DMS114 treated with DMSO at 0.1 percent for 48 hours (cell line): ENCODE measurements at regions not wholly inside any gene's neighbourhood (a gene's known extent, or its start where the extent isn't known, plus 50 kb on each side); places are given as distances from the start of the nearest gene placed in this dataset.

Source experiments
- DNase-seq: peaks from one replicate; lab custom pipeline; 2025; ENCODE audit not compliant: unreplicated experiment; lab: John Stamatoyannopoulos, UW

DNA sequence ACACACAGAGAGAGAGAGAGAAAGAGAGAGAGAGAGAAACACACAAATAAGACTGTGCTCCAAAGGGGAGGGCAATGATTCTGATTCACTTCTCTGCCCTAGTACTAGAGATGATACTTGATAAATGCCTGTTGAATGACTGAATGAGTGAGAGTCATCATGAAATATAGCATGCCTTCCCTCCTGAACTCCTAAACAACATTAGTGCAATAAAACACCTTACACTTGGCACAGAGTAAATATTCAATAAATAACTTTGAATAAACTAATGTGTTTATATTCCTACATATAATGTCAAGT, 511.2 kb upstream of the RAG2 start:
- no peak for DNase-seq

DNA sequence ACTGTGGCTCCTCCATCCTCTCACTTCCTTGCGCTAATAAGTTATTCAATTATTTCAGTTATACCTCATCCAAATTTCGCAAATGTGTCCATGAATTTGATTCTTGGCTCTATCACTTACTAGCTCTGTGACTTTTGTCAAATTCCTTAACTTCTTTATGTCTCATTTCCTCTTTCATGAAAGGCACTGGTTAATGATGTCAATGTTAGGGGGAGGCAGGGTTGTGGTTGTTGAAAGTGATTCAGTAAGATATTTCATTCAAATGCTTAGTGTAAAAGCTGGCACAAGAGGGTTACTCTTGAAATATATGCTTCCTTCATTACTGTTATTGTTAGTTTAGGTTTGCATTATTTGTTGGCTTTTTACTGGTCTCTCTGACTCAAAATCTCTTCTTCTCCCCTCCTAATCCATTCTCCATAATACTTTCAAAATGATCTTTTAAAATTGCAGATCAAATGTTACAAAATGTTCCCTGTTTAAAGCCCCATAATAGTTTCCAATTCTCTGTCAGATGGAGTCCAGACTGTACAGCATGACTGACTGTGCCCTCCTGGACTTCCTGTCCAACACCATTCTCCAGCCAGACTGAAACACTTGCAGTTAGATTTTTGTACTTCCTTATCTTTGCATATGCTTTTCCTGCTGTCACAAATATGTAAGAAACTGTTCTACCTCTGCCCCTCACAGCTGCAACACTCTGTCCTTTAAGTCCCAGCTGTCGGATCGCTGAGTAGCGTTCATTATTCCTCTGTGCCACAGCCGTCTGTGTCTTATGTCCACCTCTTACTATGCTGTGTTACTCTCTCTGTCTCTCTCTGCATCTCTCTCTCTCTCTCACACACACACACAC, 510.6 kb upstream of the RAG2 start:
- no peak for DNase-seq

DNA sequence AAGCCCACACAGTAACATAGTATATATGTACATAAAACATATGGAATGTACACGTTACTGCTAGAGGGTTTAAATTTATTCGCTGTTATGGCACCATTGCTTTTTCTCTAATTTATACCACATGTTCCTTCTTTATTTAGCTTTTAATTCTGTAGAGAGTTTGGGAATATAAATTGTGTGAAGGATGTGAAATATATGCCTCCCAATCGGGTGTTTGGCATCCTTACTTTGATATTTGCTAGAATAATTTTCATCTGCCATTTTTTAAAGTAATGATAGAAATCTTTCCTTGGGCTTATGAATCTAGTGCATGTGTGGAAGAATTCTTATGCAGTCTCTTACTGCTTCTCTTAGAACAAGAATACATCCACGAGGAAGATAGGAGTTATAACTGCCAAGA, 509.8 kb upstream of the RAG2 start:
- no peak for DNase-seq

DNA sequence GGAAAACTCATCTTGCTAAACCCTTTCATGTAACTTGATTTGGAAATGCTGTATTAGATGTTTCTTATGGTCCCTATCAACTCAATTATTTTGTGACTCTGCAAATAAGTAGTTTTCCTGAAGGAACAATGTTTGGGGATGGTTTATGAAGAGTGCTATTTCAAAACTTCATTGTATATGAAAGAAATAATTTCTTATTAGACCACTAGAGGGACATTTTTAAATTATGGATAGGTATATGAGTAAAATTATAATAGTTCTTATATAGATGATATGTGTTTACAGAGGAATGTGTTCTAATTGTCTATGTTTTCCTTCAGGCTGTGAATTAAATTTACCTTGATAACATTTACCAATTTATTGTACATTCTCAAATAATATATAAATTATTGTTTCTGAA, 509.4 kb upstream of the RAG2 start:
- no peak for DNase-seq

DNA sequence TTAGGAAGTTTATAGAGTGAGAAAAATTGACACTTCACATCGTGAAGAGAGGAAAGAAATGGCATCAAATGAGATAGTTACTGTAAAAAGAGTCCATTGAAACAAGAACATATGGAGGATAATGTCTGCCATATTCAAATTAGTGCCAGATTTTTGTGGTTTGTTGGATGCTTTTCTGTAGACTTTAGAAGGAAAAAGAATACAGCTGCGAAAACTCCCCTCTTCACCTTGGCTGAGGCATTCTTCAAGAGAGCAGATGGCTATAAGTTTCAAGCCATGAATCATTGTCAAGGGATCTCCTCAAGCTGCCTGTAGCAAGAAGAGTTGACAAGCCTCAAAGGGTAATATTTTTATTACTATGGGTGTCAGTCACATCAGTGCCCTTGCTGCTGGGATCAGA, 507.4 kb upstream of the RAG2 start:
- no peak for DNase-seq

DNA sequence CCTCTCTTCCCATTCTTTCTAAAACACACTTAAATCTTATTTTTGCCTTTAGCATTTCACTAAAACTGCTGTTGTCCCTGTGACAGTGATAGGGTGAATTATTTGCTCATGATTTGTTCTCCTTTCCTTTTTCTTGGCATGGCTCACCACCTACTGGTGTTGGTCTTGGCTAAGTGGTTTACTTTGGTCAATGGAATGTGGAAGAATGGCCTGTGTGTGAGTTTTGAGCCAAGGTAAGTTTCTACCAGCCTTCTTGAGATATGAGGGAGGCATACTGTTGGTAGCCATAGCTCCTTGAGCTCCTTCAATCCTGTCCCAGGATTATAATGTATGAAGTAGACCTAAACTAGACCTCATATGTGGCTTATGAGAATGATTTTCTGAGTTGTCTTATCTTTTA, 506.3 kb upstream of the RAG2 start:
- no peak for DNase-seq

DNA sequence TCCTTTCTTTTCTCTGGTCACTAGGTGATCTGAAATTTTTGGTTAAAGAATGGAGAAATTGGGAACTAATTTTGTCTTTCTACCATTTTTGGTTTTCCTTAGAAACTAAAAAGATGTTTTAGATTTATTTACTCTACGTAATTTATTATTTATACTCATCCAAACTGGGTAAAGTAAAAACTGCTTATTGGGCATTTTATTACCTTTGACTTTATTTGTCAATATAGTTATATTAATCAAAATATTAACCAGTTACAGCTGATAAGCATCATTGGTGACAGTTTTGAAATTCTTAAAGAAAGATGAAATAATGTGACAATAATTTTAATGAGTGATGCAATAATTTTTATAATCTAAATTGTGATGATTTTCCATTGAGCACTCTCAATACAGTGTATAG, 502.0 kb upstream of the RAG2 start:
- no peak for DNase-seq

DNA sequence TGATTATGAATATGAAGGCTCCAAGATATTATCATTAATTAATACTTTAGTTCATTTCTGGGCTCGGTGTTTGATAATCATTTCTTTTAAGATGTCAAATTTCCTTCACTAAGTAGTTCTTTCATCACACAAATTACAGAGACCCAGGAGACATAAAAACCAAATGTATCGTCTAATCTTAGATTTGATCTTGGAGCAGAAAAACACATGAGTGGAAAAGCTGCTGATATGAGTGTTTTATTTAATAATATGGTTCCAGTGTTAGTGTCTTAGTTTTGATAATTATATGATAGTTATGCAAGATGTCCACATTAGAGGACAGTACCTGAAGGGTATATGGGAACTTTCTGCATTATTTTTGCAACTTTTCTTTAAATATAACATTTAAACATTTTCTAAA, 494.5 kb upstream of the RAG2 start:
- DNase-seq: no peak

DNA sequence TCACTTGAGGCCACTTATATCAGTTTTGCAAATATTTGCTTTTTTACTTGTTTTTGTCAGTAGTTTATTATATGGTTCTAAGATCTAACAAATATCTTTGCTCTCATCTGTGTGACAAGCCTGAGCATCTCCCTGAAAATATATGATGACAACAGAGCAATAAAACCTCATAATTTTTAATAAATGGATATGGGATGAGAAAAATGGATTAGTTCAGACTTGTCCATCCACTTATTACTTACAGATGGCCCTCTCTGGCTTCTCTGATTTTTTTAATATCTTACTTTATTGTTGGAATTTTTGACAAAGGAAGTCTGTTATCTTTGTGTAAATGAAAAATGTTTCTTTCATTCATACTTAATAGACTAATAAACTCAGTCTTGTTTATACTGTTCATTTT, 491.4 kb upstream of the RAG2 start:
- DNase-seq: no peak

DNA sequence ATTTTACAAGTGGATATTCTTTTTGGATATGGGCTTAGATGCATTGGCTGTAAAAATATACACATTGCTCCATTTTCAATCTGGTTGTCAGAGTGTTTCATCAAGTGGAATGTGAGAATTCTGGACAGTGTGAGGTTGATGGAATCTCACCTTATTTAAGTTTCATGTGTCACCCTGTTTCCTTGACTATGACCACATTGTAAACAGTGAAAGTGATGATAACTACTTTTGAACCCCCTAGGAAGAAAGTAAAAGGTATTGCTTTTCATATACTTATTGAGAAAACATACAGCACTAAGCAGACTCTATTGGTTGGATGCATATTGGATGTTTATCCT, 490.5 kb upstream of the RAG2 start:
- DNase-seq: no peak

DNA sequence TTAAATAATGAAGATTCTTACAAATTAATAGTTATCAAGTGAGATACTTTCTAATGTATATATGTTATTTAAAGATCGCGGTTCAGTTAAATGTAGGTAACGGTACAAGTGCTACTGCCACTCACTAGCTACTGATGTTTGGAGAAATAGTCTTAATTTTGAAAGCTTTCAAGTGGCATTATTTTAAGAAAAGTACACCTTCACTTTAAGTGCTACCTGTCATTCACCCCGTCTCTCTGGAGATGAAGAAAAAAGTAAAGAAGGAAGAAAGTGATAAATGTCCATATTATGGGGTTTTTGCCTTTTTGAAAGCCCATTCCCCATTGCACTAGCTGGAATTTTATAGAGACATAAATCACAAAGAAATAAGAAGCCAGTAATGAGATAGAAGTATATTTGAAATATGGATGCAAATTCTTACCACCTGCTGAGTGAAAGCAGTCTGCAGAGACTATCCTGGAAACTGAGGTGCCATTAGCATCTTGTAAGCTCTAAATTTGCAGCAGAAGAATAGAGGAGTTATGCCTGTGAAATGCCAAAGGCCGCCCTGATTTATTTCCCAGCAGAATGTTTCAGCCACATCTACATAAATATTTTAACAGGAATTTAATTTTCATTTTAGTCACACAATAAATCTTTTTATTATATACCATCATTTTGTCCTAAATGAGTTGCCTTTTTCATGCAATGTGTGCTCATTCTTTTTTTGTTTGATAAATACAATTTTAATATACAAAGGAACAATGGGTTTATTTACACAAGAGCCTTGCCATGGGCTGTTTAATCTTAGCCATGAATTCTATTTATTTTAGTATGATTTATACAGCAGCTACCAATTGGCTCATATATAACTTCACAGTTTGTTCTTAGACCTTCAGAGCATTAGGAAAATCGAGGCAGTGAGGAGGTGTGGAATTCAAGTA, 489.9 kb upstream of the RAG2 start:
- DNase-seq: no peak

DNA sequence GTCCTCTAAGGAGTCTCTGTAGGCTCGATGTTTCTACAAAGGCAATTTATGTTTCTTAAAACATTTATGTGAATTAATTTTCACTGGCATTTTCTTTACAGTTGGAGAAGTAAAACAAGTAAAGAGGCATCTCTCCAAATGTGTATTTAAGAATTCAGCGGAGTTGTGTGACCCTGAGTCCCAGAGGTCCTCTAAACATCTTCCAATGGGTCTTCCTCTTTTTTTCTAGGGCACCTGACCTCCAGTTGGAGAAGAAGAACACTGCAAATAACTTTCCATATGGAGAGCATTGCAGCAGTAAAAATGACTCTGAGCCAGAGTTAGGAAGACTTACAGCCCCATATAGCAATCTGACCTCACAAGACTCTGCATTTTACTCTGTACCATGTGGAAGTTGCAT, 480.5 kb upstream of the RAG2 start:
- DNase-seq: no peak

DNA sequence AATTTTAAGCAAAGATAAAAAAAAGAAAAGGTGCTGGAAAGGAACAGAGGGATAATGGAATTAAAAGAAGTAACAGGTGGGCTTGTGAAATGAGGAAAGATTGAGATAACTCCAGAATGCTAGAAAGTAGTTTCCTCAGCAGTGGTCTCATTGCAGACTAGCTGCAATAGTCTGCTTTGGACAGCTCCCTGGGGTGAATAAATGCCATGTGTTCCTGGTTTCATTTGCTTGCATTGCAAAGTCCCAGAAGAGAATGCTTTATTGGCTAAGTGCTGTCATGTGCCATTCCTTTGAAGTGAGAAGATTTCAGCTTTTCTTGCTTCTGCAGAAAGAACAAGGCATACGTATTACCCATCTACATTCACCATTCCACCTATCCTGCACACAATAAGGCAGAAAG, 478.8 kb upstream of the RAG2 start:
- DNase-seq: no peak

DNA sequence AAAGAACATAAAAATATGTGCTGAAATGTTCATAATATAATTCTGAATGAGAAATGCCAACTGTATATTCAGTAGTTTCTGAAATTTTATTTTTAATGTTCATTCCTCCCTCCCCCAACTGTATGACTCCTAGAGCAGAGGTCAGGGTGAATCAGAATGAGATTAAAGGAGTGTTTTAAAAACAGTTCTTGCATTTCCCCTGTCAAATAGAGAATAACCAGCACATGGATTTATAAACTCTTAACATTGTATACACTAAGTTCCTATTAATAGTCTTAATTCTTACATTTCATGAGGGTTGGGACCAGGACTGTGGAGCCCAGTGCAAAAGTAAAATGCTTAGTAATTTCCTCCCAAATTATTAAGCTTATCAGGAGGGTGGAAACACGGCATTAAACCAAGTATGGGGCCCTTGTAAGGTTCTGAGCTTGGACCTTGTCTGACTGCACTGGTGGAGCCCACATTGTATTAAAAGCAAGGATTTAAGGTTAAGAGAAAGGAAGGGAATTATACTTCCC, 474.6 kb upstream of the RAG2 start:
- DNase-seq: no peak

DNA sequence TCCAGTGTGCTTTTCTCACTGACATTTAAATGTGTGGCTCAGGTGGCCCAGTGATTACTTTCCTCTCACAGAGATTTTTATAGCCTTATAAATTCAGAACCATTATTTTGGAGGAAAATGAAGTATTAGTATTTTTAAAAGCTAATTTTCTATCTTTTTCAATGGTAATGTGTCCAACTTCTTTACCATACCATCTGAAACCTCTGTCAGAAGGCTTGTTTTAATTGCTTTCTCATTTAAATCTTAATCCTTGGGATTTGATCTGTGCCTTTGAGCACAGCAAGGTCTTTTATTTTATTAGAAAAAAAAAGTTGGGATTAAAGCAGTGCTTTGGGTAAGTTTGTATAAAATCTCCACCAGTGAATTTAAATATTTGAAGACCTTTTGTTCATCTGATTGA, 452.3 kb upstream of the RAG2 start:
- no peak for DNase-seq

DNA sequence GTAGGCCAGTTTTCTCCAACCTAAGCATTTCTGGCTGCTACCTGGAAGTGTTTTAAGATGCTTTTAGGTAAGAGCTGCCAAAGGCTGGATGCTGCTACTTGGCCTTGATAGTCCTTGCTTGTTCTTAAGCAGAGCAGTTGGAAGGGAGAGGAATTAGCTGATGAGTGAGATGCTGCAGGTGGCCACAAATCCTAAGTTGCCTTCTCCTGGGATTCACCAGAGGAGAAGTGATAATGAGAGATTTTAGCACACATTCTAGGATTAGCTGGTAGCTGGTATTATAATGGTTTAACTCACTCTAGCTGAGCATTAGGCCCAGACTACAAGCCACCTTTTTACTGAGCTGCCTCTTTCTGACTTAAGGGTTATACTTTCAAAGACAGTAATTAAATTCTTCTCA, 442.9 kb upstream of the RAG2 start:
- DNase-seq: no peak

DNA sequence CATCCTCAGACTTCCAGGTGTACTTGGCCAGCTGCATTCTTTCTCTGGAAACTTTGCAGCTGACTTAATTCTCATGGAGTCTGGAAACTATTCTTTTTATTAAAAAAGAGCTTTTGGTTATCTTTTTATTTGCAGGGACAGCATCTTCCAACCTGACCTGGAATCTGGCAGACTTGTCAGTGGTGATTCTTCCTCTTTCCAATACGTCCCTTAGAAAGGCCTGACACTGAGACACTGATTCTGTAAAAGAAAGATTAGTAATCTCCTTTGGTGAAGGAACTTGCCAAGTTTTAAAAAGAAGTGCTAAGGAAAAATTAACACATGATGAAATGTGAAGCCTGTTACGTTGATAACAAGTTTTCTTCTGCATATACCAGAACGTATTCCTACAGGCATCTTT, 440.9 kb upstream of the RAG2 start:
- DNase-seq: no peak

DNA sequence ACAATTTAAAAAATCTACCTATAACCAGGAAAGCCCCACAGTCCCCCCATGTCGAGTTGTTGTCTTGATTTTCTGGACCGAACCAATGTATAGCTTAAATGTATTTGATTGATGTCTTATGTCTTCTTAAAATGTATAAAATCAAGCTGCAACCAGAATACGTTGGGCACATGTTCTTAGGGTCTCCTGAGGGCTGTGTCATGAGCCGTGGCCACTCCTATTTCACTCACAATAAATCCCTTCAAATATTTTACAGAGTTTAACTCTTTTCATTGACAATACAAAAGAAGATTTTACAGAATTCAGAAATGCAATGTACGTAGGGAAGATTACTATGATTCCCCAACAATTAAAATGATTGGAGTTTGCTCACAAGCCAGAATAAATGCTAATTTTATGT, 428.7 kb upstream of the RAG2 start:
- no peak for DNase-seq

DNA sequence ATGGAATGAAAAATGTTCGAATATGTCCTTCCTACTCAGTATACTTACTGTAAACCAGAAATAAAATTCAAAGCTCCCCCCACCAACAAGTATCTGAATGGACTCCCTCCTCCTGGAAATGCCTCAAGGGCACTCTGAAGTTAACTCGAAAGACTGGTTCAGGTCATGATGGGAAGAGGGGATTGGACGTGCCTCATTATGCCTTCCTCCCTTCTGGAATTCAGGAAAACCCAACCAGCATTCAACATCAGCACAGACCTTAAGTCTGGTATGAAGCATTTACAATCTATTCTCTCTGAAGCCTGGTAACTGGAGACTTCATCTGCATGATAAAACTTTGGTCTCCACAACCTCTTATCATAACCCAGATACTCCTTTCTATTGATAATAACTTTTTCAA, 428.3 kb upstream of the RAG2 start:
- no peak for DNase-seq

DNA sequence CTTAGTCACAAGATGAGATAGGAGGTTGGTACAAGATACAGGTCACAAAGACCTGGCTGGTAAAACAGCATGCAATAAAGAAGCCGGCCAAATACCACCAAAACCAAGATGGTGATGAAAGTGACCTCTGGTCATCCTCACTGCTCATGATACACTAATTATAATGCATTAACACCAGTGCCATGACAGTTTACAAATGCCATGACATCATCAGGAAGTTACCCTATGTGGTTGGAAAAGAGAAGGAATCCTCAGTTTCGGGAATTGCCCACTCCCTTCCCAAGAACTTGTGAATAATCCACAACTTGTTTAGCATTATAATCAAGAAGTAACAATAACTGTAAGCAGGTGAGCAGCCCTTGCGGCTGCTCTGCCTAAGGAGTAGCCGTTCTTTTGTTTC, 408.5 kb upstream of the RAG2 start:
- DNase-seq: no peak

DNA sequence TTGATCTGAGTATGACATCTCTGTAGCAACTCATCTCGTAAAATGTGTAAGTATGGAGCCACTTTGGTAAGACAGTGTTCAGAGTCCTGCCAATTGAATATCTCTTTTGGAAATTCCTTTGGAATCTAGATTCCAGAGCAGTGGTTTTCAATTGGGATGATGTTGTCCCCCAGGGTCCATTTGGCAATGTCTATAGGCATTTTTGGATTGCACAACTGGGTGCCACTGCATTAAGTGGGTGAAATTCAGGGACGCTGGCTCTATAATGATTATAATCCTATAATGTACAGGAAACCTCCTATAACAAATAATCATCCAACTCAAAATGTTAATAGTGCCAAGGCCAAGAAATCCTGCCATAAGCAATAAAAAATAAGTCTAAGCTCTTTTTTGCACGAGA, 404.8 kb upstream of the RAG2 start:
- DNase-seq: no peak

DNA sequence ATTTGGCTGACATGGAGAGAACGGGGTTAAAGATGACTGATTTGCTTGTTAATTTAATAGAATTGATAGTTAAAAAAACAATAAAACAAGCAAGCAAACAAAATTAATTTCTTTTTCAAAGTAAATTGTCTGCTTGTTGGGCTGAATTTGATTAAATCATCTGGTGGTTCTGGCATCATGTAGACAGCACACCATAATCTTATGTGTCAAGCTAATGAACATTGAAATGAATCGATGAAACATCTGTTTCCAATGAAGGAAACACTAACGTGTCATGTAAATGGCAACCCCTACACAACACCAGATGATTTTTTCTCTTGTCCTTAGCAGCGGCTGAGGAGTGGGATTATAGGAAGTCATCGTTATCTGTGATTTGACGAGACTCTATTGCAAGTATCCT, 399.6 kb upstream of the RAG2 start:
- DNase-seq: no peak
